ENCODE measurements at regions not wholly inside any gene's neighbourhood (a gene's known extent, or its start where the extent isn't known, plus 50 kb on each side); places are given as distances from the start of the nearest gene placed in this dataset.

- TF ChIP-seq TAF1 (IDR thresholded peaks at IDR 0.05; ENCODE audit: borderline replicate concordance, insufficient read depth, low read length), result no peak
- no peak for TF ChIP-seq POLR2AphosphoS5 (IDR thresholded peaks at IDR 0.05; ENCODE audit: low read depth, low read length)
- TF ChIP-seq SIN3A (IDR thresholded peaks at IDR 0.05; ENCODE audit: borderline replicate concordance, insufficient read depth, low read length), result no peak
- no peak for TF ChIP-seq REST (IDR thresholded peaks at IDR 0.05; ENCODE audit: insufficient read depth in 1 of 2, low read depth in 2 of 2, low read length in 2 of 2)
- no peak for TF ChIP-seq FOXP2 (optimal IDR thresholded peaks at IDR 0.05; ENCODE audit: borderline replicate concordance, extremely low read depth, extremely low read length, insufficient read depth)
These were observed 807.7 kb downstream of the TBC1D32 start for GRCh38 chr6:120526576-120526975.

Data from PFSK-1 (cell line).